WTC11 (cell line): ENCODE measurements at regions not wholly inside any gene's neighbourhood (a gene's known extent, or its start where the extent isn't known, plus 50 kb on each side); places are given as distances from the start of the nearest gene placed in this dataset.

ENCODE experiments used
- ATAC-seq: fragments of 200-7000 bp; cut with Tn5 transposase; 2 replicates; pipeline ENCODE4 v1.10.0; 2021; ENCODE audit warnings: mild to moderate bottlenecking, moderate library complexity
- CTCF ChIA-PET: fragments of 300-600 bp; sonication (Branson Sonifier 250); formaldehyde crosslinking; loops from one replicate; lab custom pipeline; 2021; ENCODE audit warnings: antibody characterized with exemption; lab: Charles Lee
- POLR2A ChIA-PET: fragments of 350-600 bp; sonication (Branson Sonifier 250); formaldehyde crosslinking; loops from one replicate; lab custom pipeline; 2021; ENCODE audit warnings: antibody characterized with exemption; lab: Charles Lee
- DNase-seq: peaks from one replicate; pipeline ENCODE4 v3.0.0; 2021; ENCODE audit warnings: low spot score
- H3K27ac Mint-ChIP-seq: 2 replicates; pipeline ENCODE4 v1.8.0; 2021; ENCODE audit warnings: mixed read lengths
- H3K27me3 Mint-ChIP-seq: 2 replicates; pipeline ENCODE4 v1.8.0; 2021; ENCODE audit warnings: low read depth, mild to moderate bottlenecking, moderate library complexity, mixed read lengths
- H3K36me3 Mint-ChIP-seq: 2 replicates; pipeline ENCODE4 v1.8.0; 2021; ENCODE audit warnings: mixed read lengths
- H3K4me1 Mint-ChIP-seq: 2 replicates; pipeline ENCODE4 v1.8.0; 2022; ENCODE audit warnings: mixed read lengths
- H3K4me3 Mint-ChIP-seq: 2 replicates; pipeline ENCODE4 v1.8.0; 2021; ENCODE audit warnings: mild to moderate bottlenecking, moderate library complexity, mixed read lengths
- H3K9me3 Mint-ChIP-seq: 2 replicates; pipeline ENCODE4 v1.8.0; 2021; ENCODE audit warnings: mixed read lengths
- FOXJ3 ChIP-seq: sonication (generic); formaldehyde crosslinking; IDR thresholded peaks from 2 replicates; pipeline ENCODE4 v1.9.0; 2021; ENCODE audit warnings: missing genetic modification reagents, mild to moderate bottlenecking, borderline replicate concordance
- KAT7 ChIP-seq: sonication (generic); formaldehyde crosslinking; IDR thresholded peaks from 2 replicates; pipeline ENCODE4 v1.8.1; 2023; ENCODE audit warnings: missing genetic modification reagents, mild to moderate bottlenecking, borderline replicate concordance
- NR3C1 ChIP-seq: sonication (generic); formaldehyde crosslinking; conservative IDR thresholded peaks from 2 replicates; pipeline ENCODE4 v1.8.1; 2023; ENCODE audit warnings: low read depth, mild to moderate bottlenecking, missing genetic modification reagents
- SOX15 ChIP-seq: fragments of 250-450 bp; sonication (Bioruptor Pico); IDR thresholded peaks from 2 replicates; pipeline ENCODE4 v1.9.0; 2021; ENCODE audit warnings: mild to moderate bottlenecking
- SP1 ChIP-seq: sonication (generic); formaldehyde crosslinking; conservative IDR thresholded peaks from 2 replicates; pipeline ENCODE4 v1.8.1; 2022; ENCODE audit warnings: missing genetic modification reagents
- TEAD4 ChIP-seq: sonication (generic); formaldehyde crosslinking; IDR thresholded peaks from 2 replicates; pipeline ENCODE4 v1.8.0; 2022; ENCODE audit warnings: mild to moderate bottlenecking, missing genetic modification reagents
- ZNF232 ChIP-seq: sonication (generic); formaldehyde crosslinking; IDR thresholded peaks from 2 replicates; pipeline ENCODE4 v1.8.0; 2022; ENCODE audit warnings: mild to moderate bottlenecking, missing genetic modification reagents
- TF ChIP-seq, protein P1 (sequence below): fragments of 250-450 bp; sonication (Bioruptor Pico); IDR thresholded peaks from 2 replicates; pipeline ENCODE4 v1.9.0; 2021; ENCODE audit warnings: mild to moderate bottlenecking, borderline replicate concordance
- TF ChIP-seq, protein P2 (sequence below): fragments of 250-450 bp; sonication (Bioruptor Pico); IDR thresholded peaks from 2 replicates; pipeline ENCODE4 v1.9.0; 2021; ENCODE audit warnings: mild to moderate bottlenecking
- TF ChIP-seq, protein P3 (sequence below): sonication (generic); formaldehyde crosslinking; IDR thresholded peaks from 2 replicates; pipeline ENCODE4 v1.8.1; 2022; ENCODE audit warnings: low read depth, mild to moderate bottlenecking, moderate library complexity, missing genetic modification reagents, borderline replicate concordance
- TF ChIP-seq, protein P4 (sequence below): sonication (generic); formaldehyde crosslinking; IDR thresholded peaks from 2 replicates; pipeline ENCODE4 v1.8.1; 2023; ENCODE audit warnings: mild to moderate bottlenecking, missing genetic modification reagents, borderline replicate concordance
- TF ChIP-seq, protein P5 (sequence below): sonication (generic); formaldehyde crosslinking; IDR thresholded peaks from 2 replicates; pipeline ENCODE4 v1.8.0; 2022; ENCODE audit warnings: mild to moderate bottlenecking, missing genetic modification reagents
- TF ChIP-seq, protein P6 (sequence below): sonication (generic); formaldehyde crosslinking; IDR thresholded peaks from 2 replicates; pipeline ENCODE4 v1.8.1; 2023; ENCODE audit warnings: mild to moderate bottlenecking, missing genetic modification reagents
- TF ChIP-seq, protein P7 (sequence below): fragments of 250-450 bp; sonication (Bioruptor Pico); conservative IDR thresholded peaks from 2 replicates; pipeline ENCODE4 v1.9.0; 2021; ENCODE audit warnings: mild to moderate bottlenecking

DNA sequence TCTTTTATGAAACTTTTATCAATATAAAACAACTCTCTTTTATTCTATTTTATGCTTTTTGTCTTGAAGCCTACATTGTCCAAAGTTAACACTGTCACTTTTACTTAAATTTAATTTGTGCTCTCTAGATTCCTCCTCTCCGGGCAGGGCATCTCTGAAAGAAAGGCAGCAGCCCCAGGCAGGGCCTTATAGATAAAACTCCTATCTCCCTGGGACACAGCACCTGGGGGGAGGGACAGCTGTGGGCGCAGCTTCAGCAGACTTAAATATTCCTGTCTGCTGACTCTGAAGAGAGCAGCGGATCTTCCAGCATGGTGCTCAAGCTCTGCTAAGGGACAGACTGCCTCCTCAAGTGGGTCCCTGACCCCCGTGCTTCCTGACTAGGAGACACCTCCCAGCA is 447.7 kb upstream of the FANCL start (continued):
- TF ChIP-seq, protein P1, sequence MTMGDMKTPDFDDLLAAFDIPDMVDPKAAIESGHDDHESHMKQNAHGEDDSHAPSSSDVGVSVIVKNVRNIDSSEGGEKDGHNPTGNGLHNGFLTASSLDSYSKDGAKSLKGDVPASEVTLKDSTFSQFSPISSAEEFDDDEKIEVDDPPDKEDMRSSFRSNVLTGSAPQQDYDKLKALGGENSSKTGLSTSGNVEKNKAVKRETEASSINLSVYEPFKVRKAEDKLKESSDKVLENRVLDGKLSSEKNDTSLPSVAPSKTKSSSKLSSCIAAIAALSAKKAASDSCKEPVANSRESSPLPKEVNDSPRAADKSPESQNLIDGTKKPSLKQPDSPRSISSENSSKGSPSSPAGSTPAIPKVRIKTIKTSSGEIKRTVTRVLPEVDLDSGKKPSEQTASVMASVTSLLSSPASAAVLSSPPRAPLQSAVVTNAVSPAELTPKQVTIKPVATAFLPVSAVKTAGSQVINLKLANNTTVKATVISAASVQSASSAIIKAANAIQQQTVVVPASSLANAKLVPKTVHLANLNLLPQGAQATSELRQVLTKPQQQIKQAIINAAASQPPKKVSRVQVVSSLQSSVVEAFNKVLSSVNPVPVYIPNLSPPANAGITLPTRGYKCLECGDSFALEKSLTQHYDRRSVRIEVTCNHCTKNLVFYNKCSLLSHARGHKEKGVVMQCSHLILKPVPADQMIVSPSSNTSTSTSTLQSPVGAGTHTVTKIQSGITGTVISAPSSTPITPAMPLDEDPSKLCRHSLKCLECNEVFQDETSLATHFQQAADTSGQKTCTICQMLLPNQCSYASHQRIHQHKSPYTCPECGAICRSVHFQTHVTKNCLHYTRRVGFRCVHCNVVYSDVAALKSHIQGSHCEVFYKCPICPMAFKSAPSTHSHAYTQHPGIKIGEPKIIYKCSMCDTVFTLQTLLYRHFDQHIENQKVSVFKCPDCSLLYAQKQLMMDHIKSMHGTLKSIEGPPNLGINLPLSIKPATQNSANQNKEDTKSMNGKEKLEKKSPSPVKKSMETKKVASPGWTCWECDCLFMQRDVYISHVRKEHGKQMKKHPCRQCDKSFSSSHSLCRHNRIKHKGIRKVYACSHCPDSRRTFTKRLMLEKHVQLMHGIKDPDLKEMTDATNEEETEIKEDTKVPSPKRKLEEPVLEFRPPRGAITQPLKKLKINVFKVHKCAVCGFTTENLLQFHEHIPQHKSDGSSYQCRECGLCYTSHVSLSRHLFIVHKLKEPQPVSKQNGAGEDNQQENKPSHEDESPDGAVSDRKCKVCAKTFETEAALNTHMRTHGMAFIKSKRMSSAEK (CRISPR knock-in tag): no peak
- TF ChIP-seq, all 79 proteins: peak for 0

DNA sequence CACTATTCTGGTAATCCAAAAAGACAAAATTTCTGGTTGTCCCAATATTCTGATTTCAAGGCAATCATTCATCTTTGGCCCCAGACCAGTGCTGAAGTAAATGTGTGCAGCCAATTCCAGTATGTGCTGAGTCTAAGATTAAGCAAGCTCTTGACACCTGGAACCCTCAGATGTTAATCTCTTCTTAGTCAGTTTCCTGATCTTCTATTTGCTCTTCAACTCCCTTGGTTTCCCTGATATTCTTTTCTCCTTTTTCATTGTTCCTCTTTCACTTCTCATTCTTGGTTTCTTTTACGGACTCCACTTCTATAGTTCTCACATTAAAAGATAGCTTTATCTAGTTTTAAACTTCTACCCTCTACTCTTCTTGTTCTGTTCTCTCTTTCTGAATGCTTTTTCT is 445.7 kb upstream of the FANCL start:
- ChIA-PET POLR2A (no interaction called here), CTCF (no interaction called here)
- Mint-ChIP-seq H3K9me3 (peaks cover 22% of the 10 kb centered on the region; the same call in 1 of the 2 replicates), H3K4me1 (peaks cover 4% of the 10 kb centered on the region), H3K27me3 (no peaks in the 10 kb centered on the region), H3K4me3 (no peak overlapping the region), H3K36me3 (no peaks in the 10 kb centered on the region), H3K27ac (no peak overlapping the region)
- ATAC-seq: no peak
- no peak for DNase-seq
- TF ChIP-seq, protein P2, sequence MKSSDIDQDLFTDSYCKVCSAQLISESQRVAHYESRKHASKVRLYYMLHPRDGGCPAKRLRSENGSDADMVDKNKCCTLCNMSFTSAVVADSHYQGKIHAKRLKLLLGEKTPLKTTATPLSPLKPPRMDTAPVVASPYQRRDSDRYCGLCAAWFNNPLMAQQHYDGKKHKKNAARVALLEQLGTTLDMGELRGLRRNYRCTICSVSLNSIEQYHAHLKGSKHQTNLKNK (CRISPR knock-in tag): no peak
- TF ChIP-seq NR3C1 (CRISPR knock-in tag) (no peak), FOXJ3 (no peak), SOX15 (CRISPR knock-in tag) (no peak), ZNF232 (CRISPR knock-in tag) (no peak), SP1 (CRISPR knock-in tag) (no peak), TEAD4 (CRISPR knock-in tag) (no peak), KAT7 (CRISPR knock-in tag) (no peak)
- TF ChIP-seq, protein P3, sequence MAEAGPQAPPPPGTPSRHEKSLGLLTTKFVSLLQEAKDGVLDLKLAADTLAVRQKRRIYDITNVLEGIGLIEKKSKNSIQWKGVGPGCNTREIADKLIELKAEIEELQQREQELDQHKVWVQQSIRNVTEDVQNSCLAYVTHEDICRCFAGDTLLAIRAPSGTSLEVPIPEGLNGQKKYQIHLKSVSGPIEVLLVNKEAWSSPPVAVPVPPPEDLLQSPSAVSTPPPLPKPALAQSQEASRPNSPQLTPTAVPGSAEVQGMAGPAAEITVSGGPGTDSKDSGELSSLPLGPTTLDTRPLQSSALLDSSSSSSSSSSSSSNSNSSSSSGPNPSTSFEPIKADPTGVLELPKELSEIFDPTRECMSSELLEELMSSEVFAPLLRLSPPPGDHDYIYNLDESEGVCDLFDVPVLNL (CRISPR knock-in tag): no peak
- TF ChIP-seq, protein P1 (CRISPR knock-in tag): no peak
- TF ChIP-seq, protein P4, sequence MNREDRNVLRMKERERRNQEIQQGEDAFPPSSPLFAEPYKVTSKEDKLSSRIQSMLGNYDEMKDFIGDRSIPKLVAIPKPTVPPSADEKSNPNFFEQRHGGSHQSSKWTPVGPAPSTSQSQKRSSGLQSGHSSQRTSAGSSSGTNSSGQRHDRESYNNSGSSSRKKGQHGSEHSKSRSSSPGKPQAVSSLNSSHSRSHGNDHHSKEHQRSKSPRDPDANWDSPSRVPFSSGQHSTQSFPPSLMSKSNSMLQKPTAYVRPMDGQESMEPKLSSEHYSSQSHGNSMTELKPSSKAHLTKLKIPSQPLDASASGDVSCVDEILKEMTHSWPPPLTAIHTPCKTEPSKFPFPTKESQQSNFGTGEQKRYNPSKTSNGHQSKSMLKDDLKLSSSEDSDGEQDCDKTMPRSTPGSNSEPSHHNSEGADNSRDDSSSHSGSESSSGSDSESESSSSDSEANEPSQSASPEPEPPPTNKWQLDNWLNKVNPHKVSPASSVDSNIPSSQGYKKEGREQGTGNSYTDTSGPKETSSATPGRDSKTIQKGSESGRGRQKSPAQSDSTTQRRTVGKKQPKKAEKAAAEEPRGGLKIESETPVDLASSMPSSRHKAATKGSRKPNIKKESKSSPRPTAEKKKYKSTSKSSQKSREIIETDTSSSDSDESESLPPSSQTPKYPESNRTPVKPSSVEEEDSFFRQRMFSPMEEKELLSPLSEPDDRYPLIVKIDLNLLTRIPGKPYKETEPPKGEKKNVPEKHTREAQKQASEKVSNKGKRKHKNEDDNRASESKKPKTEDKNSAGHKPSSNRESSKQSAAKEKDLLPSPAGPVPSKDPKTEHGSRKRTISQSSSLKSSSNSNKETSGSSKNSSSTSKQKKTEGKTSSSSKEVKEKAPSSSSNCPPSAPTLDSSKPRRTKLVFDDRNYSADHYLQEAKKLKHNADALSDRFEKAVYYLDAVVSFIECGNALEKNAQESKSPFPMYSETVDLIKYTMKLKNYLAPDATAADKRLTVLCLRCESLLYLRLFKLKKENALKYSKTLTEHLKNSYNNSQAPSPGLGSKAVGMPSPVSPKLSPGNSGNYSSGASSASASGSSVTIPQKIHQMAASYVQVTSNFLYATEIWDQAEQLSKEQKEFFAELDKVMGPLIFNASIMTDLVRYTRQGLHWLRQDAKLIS: no peak
- TF ChIP-seq, protein P5, sequence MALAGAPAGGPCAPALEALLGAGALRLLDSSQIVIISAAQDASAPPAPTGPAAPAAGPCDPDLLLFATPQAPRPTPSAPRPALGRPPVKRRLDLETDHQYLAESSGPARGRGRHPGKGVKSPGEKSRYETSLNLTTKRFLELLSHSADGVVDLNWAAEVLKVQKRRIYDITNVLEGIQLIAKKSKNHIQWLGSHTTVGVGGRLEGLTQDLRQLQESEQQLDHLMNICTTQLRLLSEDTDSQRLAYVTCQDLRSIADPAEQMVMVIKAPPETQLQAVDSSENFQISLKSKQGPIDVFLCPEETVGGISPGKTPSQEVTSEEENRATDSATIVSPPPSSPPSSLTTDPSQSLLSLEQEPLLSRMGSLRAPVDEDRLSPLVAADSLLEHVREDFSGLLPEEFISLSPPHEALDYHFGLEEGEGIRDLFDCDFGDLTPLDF (CRISPR knock-in tag): no peak
- TF ChIP-seq, protein P6, sequence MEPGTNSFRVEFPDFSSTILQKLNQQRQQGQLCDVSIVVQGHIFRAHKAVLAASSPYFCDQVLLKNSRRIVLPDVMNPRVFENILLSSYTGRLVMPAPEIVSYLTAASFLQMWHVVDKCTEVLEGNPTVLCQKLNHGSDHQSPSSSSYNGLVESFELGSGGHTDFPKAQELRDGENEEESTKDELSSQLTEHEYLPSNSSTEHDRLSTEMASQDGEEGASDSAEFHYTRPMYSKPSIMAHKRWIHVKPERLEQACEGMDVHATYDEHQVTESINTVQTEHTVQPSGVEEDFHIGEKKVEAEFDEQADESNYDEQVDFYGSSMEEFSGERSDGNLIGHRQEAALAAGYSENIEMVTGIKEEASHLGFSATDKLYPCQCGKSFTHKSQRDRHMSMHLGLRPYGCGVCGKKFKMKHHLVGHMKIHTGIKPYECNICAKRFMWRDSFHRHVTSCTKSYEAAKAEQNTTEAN (CRISPR knock-in tag): no peak
- TF ChIP-seq, protein P7, sequence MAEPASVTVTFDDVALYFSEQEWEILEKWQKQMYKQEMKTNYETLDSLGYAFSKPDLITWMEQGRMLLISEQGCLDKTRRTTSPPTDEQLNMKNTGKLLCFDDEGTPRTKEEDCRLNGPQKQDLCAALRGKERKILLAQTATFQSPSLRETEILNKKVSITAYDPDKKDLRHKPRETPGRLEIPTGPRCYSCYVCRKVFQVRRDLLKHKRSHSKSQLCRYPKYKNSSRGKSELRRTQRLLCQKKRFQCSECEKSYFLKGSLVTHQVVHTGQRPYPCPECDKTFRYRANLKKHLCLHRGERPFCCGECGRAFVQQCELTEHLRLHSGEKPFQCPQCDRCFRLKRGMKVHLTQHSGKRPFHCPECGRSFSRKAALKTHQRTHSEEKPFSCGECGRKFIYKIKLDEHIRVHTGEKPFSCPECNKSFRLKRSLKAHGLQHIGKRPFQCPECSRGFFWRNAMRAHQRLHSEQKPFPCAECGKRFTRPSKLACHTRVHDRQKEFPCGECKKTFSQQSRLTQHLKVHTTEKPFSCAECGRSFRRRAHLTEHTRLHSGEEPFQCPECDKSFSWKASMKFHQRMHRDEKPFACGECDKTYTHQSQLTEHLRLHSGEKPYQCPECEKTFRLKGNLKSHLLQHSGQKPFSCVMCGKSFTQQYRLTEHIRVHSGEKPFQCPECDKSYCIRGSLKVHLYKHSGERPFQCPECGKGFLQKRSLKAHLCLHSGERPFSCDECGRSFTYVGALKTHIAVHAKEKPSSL (CRISPR knock-in tag): no peak
